ENCODE measurements at regions not wholly inside any gene's neighbourhood (a gene's known extent, or its start where the extent isn't known, plus 50 kb on each side); places are given as distances from the start of the nearest gene placed in this dataset.

GRCh38 chr14:86243158-86243557 is 713.2 kb downstream of the FLRT2 start:
- H3K36me3 ChIP-seq (ENCODE audit: control insufficient read depth in 4 of 4, insufficient read depth in 3 of 4, low read depth in 1 of 4, low read length in 3 of 4) = no peaks in the 10 kb centered on the region
- H3K27ac ChIP-seq (ENCODE audit: low read depth in 1 of 2, low read length in 2 of 2) = no peak overlapping the region

GRCh38 chr14:86237733-86238132 is 707.8 kb downstream of the FLRT2 start:
- Histone ChIP-seq H3K4me1 (ENCODE audit: control insufficient read depth in 4 of 4, insufficient read depth in 4 of 4, low read length in 3 of 4) (no peaks in the 10 kb centered on the region), H3K9ac (ENCODE audit: low read depth in 1 of 2, low read length in 2 of 2) (no peak overlapping the region), H3K9me3 (ENCODE audit: control insufficient read depth in 4 of 4, low read length in 3 of 4) (no peaks in the 10 kb centered on the region), H3K27ac (ENCODE audit: low read depth in 1 of 2, low read length in 2 of 2) (no peak overlapping the region), H3K27me3 (ENCODE audit: control insufficient read depth in 4 of 4, insufficient read depth in 4 of 4, low read length in 3 of 4) (no peaks in the 10 kb centered on the region), H3K4me3 (ENCODE audit: low read depth in 1 of 3, low read length in 3 of 3) (no peak overlapping the region), H3K36me3 (ENCODE audit: control insufficient read depth in 4 of 4, insufficient read depth in 3 of 4, low read depth in 1 of 4, low read length in 3 of 4) (no peaks in the 10 kb centered on the region)
- WGBS = 63% methylated on average over 4 of the region's 4 CpGs
- DNase-seq (ENCODE audit: low spot score) = no peak
- no peak for TF ChIP-seq MAX (IDR thresholded peaks at IDR 0.05)
- TF ChIP-seq RAD21 (IDR thresholded peaks at IDR 0.05) = no peak
- TF ChIP-seq FOXA1 (IDR thresholded peaks at IDR 0.05) = no peak
- no peak for TF ChIP-seq ATF3 (IDR thresholded peaks at IDR 0.05)
- no peak for TF ChIP-seq HNF4A (conservative IDR thresholded peaks at IDR 0.05)
- no peak for TF ChIP-seq SP1 (IDR thresholded peaks at IDR 0.05)
- no peak for TF ChIP-seq HNF4G (IDR thresholded peaks at IDR 0.05)
- TF ChIP-seq TAF1 (conservative IDR thresholded peaks at IDR 0.05) = no peak
- TF ChIP-seq ZBTB33 (IDR thresholded peaks at IDR 0.05) = no peak
- no peak for TF ChIP-seq NR2F2 (IDR thresholded peaks at IDR 0.05)
- no peak for TF ChIP-seq EGR1 (IDR thresholded peaks at IDR 0.05; ENCODE audit: low read depth in 2 of 2)

More at GRCh38 chr14:86243158-86243557, 713.2 kb downstream of the FLRT2 start:
- no peak for DNase-seq (ENCODE audit: low spot score)
- no peaks in the 10 kb centered on the region for H3K9me3 ChIP-seq (ENCODE audit: control insufficient read depth in 4 of 4, low read length in 3 of 4)
- H3K9ac ChIP-seq (ENCODE audit: low read depth in 1 of 2, low read length in 2 of 2) = no peak overlapping the region
- no peak for TF ChIP-seq FOXA1 (IDR thresholded peaks at IDR 0.05)
- no peak for TF ChIP-seq REST (IDR thresholded peaks at IDR 0.05)
- TF ChIP-seq FOXA2 (IDR thresholded peaks at IDR 0.05) = no peak
- TF ChIP-seq CTCF (IDR thresholded peaks at IDR 0.05; ENCODE audit: low read depth, low read length, missing input control) = no peak
- TF ChIP-seq GABPA (IDR thresholded peaks at IDR 0.05 in 1 of 2, conservative IDR thresholded peaks at IDR 0.05 in 1 of 2) = no peak
- no peak for TF ChIP-seq ATF3 (IDR thresholded peaks at IDR 0.05)
- no peak for TF ChIP-seq NR2F2 (IDR thresholded peaks at IDR 0.05)
- TF ChIP-seq MAX (IDR thresholded peaks at IDR 0.05) = no peak
- no peak for TF ChIP-seq JUND (IDR thresholded peaks at IDR 0.05)
- no peak for TF ChIP-seq HNF4G (IDR thresholded peaks at IDR 0.05)
- TF ChIP-seq HNF4A (conservative IDR thresholded peaks at IDR 0.05) = no peak
- no peak for TF ChIP-seq RXRA (IDR thresholded peaks at IDR 0.05)
- TF ChIP-seq EGR1 (IDR thresholded peaks at IDR 0.05; ENCODE audit: low read depth in 2 of 2) = no peak
- TF ChIP-seq SP1 (IDR thresholded peaks at IDR 0.05) = no peak
- no peaks in the 10 kb centered on the region for H3K4me1 ChIP-seq (ENCODE audit: control insufficient read depth in 4 of 4, insufficient read depth in 4 of 4, low read length in 3 of 4)
- no peak overlapping the region for H3K4me3 ChIP-seq (ENCODE audit: low read depth in 1 of 3, low read length in 3 of 3)
- H3K27me3 ChIP-seq (ENCODE audit: control insufficient read depth in 4 of 4, insufficient read depth in 4 of 4, low read length in 3 of 4) = no peaks in the 10 kb centered on the region
